ENCODE measurements at regions not wholly inside any gene's neighbourhood (a gene's known extent, or its start where the extent isn't known, plus 50 kb on each side); places are given as distances from the start of the nearest gene placed in this dataset.

DNA sequence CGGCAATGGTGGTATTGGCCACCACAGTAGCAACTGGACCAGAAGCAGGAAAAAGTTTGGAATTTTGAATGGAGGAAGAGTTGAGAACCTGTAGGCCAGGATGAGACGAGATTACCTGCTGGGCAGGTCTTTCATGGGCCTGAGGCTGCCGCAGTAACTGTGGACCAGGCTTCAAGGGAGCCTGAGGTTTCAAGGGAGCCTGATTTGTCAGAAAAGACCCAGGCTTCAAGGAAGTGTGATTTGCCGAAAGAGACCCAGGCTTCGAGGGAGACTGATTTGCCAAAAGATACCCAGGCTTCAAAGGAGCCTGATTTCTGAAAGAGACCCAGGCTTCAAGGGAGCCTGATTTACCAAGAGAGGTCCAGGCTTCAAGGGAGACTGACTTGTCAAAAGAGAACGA lies 66.6 kb upstream of the ARL4D start:
- Histone ChIP-seq H3K79me2 (ENCODE audit: insufficient read depth, low read depth) (no peaks in the 10 kb centered on the region), H3K9ac (no peak overlapping the region)

DNA sequence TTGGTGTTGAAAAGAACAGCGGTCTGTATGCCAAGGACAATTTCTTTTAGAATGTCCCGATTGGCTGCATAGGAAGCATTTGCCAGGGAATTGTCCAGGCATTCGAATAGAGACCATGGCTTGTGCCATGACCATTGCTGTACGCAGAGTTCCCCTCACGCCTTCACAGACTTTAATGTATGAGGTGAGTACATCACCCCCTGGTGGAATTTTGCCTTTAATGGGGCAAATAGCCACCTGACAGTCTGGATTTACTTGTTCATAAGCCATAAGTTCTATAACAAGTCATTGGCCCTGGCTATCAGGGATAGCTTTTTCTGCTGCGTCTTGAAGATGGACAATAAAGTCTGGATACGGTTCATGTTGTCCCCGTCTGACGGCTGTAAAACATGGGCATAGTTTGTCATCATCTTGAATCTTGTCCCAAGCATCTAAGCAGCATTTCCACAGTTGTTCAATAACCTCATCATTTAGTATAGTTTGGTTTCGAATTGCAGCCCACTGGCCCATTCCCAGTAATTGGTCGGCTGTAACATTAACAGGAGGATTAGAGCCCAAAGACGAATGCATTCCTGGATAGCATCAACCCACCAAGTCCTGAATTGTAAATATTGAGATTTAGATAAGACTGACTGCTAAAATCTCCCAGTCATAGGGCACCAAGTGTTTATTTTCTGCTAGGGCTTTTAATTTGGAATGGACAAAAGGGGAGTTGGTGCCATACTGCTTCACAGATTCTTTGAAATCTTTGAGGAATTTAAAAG lies 67.7 kb upstream of the ARL4D start:
- no peak overlapping the region for H3K9ac ChIP-seq
- H3K4me1 ChIP-seq (ENCODE audit: low read depth, poor library complexity, severe bottlenecking), result peaks cover 14% of the 10 kb centered on the region
- H2AFZ ChIP-seq (ENCODE audit: low read depth), result no peak overlapping the region
- no peaks in the 10 kb centered on the region for H4K20me1 ChIP-seq (ENCODE audit: insufficient read depth)
- H3K4me3 ChIP-seq (IDR thresholded peaks at IDR 0.05; ENCODE audit: insufficient read depth, low read depth, low read length), result no peak overlapping the region
- peaks cover 13% of the 10 kb centered on the region; the same call in 1 of the 2 replicates for H3K27me3 ChIP-seq (ENCODE audit: insufficient read depth, low read depth)
- no peaks in the 10 kb centered on the region for H3K36me3 ChIP-seq (ENCODE audit: insufficient read depth)
- H3K27ac ChIP-seq, result no peak overlapping the region
- no peaks in the 10 kb centered on the region for H3K79me2 ChIP-seq (ENCODE audit: insufficient read depth, low read depth)
- H3K4me2 ChIP-seq, result no peak overlapping the region
- TF ChIP-seq, protein P1, sequence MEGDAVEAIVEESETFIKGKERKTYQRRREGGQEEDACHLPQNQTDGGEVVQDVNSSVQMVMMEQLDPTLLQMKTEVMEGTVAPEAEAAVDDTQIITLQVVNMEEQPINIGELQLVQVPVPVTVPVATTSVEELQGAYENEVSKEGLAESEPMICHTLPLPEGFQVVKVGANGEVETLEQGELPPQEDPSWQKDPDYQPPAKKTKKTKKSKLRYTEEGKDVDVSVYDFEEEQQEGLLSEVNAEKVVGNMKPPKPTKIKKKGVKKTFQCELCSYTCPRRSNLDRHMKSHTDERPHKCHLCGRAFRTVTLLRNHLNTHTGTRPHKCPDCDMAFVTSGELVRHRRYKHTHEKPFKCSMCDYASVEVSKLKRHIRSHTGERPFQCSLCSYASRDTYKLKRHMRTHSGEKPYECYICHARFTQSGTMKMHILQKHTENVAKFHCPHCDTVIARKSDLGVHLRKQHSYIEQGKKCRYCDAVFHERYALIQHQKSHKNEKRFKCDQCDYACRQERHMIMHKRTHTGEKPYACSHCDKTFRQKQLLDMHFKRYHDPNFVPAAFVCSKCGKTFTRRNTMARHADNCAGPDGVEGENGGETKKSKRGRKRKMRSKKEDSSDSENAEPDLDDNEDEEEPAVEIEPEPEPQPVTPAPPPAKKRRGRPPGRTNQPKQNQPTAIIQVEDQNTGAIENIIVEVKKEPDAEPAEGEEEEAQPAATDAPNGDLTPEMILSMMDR (conservative IDR thresholded peaks at IDR 0.05; ENCODE audit: low read depth, low read length), result peak; percentile 27; the same call in 1 of the 2 replicates

More for the DNA sequence above, 66.6 kb upstream of the ARL4D start:
- no peak overlapping the region for H3K4me3 ChIP-seq (IDR thresholded peaks at IDR 0.05; ENCODE audit: insufficient read depth, low read depth, low read length)
- H3K27me3 ChIP-seq (ENCODE audit: insufficient read depth, low read depth), result peaks cover 13% of the 10 kb centered on the region; the same call in 1 of the 2 replicates
- peaks cover 14% of the 10 kb centered on the region for H3K4me1 ChIP-seq (ENCODE audit: low read depth, poor library complexity, severe bottlenecking)
- H2AFZ ChIP-seq (ENCODE audit: low read depth), result no peak overlapping the region
- no peaks in the 10 kb centered on the region for H4K20me1 ChIP-seq (ENCODE audit: insufficient read depth)
- H3K4me2 ChIP-seq, result no peak overlapping the region
- TF ChIP-seq, protein P1 (conservative IDR thresholded peaks at IDR 0.05; ENCODE audit: low read depth, low read length), result no peak
- H3K36me3 ChIP-seq (ENCODE audit: insufficient read depth), result no peaks in the 10 kb centered on the region
- no peak overlapping the region for H3K27ac ChIP-seq

DNA sequence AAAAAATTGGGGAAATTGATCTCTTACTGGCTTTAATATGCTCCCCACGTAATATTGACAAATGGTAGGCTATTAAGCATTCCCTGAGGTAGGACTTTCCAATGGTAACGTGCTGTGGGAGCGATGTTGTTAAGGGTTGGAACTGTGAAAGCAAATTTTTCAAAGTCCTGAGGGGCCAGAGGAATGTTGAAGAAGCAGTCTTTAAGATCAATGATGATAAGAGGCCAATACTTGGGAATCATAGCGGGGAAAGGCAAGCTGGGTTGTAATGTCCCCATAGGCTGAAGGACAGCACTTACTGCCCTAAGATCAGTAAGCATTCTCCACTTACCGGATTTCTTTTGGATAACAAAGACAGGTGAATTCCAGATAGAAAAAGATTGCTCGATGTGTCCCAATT lies 69.6 kb upstream of the ARL4D start:
- Histone ChIP-seq H4K20me1 (ENCODE audit: insufficient read depth) (no peaks in the 10 kb centered on the region), H2AFZ (ENCODE audit: low read depth) (no peak overlapping the region), H3K4me1 (ENCODE audit: low read depth, poor library complexity, severe bottlenecking) (peaks cover 8% of the 10 kb centered on the region), H3K4me2 (no peak overlapping the region), H3K36me3 (ENCODE audit: insufficient read depth) (no peaks in the 10 kb centered on the region), H3K27ac (no peak overlapping the region), H3K27me3 (ENCODE audit: insufficient read depth, low read depth) (peaks cover 13% of the 10 kb centered on the region; the same call in 1 of the 2 replicates), H3K9ac (no peak overlapping the region), H3K79me2 (ENCODE audit: insufficient read depth, low read depth) (no peaks in the 10 kb centered on the region), H3K4me3 (IDR thresholded peaks at IDR 0.05; ENCODE audit: insufficient read depth, low read depth, low read length) (no peak overlapping the region)
- TF ChIP-seq, protein P1 (conservative IDR thresholded peaks at IDR 0.05; ENCODE audit: low read depth, low read length), result no peak

DNA sequence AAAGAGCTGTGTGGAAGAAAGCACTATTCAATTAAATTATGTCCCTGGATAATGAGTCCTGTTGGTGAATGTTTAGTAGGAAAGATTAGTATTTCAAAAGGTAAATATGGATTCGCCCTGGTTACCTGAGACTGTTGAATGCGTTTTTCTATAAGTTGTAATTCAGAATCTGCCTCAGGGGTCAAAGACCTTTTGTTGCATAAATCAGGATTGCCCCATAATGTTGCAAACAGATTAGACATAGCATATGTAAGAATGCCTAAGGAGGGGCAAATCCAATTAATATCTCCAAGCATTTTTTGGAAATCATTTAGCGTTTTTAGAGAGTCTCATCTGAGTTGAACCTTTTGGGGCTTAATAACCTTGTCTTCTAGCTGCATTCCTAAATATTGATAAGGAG lies 70.1 kb upstream of the ARL4D start:
- Histone ChIP-seq H4K20me1 (ENCODE audit: insufficient read depth) (no peaks in the 10 kb centered on the region), H3K4me1 (ENCODE audit: low read depth, poor library complexity, severe bottlenecking) (peaks cover 4% of the 10 kb centered on the region), H3K9ac (no peak overlapping the region), H3K4me2 (no peak overlapping the region), H3K79me2 (ENCODE audit: insufficient read depth, low read depth) (no peaks in the 10 kb centered on the region), H3K4me3 (IDR thresholded peaks at IDR 0.05; ENCODE audit: insufficient read depth, low read depth, low read length) (no peak overlapping the region), H2AFZ (ENCODE audit: low read depth) (no peak overlapping the region), H3K27me3 (ENCODE audit: insufficient read depth, low read depth) (peaks cover 13% of the 10 kb centered on the region; the same call in 1 of the 2 replicates), H3K36me3 (ENCODE audit: insufficient read depth) (no peaks in the 10 kb centered on the region), H3K27ac (no peak overlapping the region)
- TF ChIP-seq, protein P1 (conservative IDR thresholded peaks at IDR 0.05; ENCODE audit: low read depth, low read length), result no peak
